Upper lobe of left lung (tissue), 4 donors: ENCODE measurements at regions not wholly inside any gene's neighbourhood (a gene's known extent, or its start where the extent isn't known, plus 50 kb on each side); places are given as distances from the start of the nearest gene placed in this dataset.

Experiments used
- CTCF ChIP-seq, 6 experiments: fragments of 450-650 bp in 4 of 6; fragments of 200-600 bp in 2 of 6; sonication (generic) in 2 of 6; IDR thresholded peaks; one replicate each; pipeline ENCODE4 v1.5.1; 2016 to 2019; ENCODE audit warnings: antibody characterized with exemption in 6 of 6
- EP300 ChIP-seq, 4 donors: sonication (generic); formaldehyde crosslinking; IDR thresholded peaks; one replicate each; pipeline ENCODE4 v1.5.1; 2017; ENCODE audit warnings: antibody characterized with exemption in 4 of 4, control low read depth in 2 of 4
- POLR2A ChIP-seq, 4 donors: fragments of 450-650 bp; IDR thresholded peaks; one replicate each; pipeline ENCODE4 v1.5.1; 2016 to 2017; ENCODE audit warnings: antibody characterized with exemption in 4 of 4, mild to moderate bottlenecking in 2 of 4

GRCh38 chr6:15947923-15948322, 181.0 kb upstream of the MYLIP start:
- no peak for TF ChIP-seq CTCF (IDR thresholded peaks at IDR 0.05)
- no peak for TF ChIP-seq POLR2A (IDR thresholded peaks at IDR 0.05)
- no peak for TF ChIP-seq EP300 (IDR thresholded peaks at IDR 0.05)
